Neural cell (in vitro differentiated cells): ENCODE measurements at regions not wholly inside any gene's neighbourhood (a gene's known extent, or its start where the extent isn't known, plus 50 kb on each side); places are given as distances from the start of the nearest gene placed in this dataset.

Source experiments
- H2AFZ ChIP-seq: fragments of 200-600, 300-800 bp; sonication (generic), shearing (Covaris generic); 2 replicates; pipeline ENCODE4 v1.6.0; 2014; ENCODE audit warnings: low read depth, mild to moderate bottlenecking, antibody characterized with exemption, low read length, moderate library complexity
- H3F3A ChIP-seq: fragments of 200-600 bp; shearing (Covaris generic); 2 replicates; pipeline ENCODE4 v1.6.1; 2016; ENCODE audit warnings: mild to moderate bottlenecking, moderate library complexity, mixed read lengths, antibody characterized with exemption, low read length; ENCODE audit not compliant: insufficient read depth, poor library complexity, severe bottlenecking
- H3K27ac ChIP-seq: fragments of 200-600, 300-800 bp; sonication (generic), shearing (Covaris generic); 2 replicates; pipeline ENCODE4 v1.5.1; 2014; ENCODE audit warnings: mild to moderate bottlenecking, low read length, moderate library complexity
- H3K27me3 ChIP-seq: fragments of 300-800, 200-600 bp; sonication (generic), shearing (Covaris generic); 2 replicates; pipeline ENCODE4 v1.6.0; 2014; ENCODE audit warnings: mild to moderate bottlenecking, low read depth, low read length, moderate library complexity; ENCODE audit not compliant: insufficient read depth
- H3K36me3 ChIP-seq: fragments of 300-800, 200-600 bp; sonication (generic), shearing (Covaris generic); 2 replicates; pipeline ENCODE4 v1.5.1; 2014; ENCODE audit warnings: mild to moderate bottlenecking, antibody characterized with exemption, low read length, moderate library complexity; ENCODE audit not compliant: insufficient read depth
- H3K4me2 ChIP-seq: fragments of 300-800, 200-600 bp; sonication (generic), shearing (Covaris generic); 2 replicates; pipeline ENCODE4 v1.6.0; 2014; ENCODE audit warnings: mild to moderate bottlenecking, low read length
- H3K4me3 ChIP-seq: fragments of 300-800, 200-600 bp; sonication (generic), shearing (Covaris generic); 2 replicates; pipeline ENCODE4 v1.5.1; 2014; ENCODE audit warnings: mild to moderate bottlenecking, low read length, moderate library complexity
- H3K79me2 ChIP-seq: fragments of 200-600 bp; shearing (Covaris generic); replicated peaks from 2 replicates; pipeline ENCODE4 v1.6.0; 2014; ENCODE audit warnings: mild to moderate bottlenecking, low read length, moderate library complexity; ENCODE audit not compliant: insufficient read depth
- H3K9ac ChIP-seq: fragments of 300-800, 200-600 bp; sonication (generic), shearing (Covaris generic); 2 replicates; pipeline ENCODE4 v1.6.1; 2016; ENCODE audit warnings: mild to moderate bottlenecking, low read length, mixed read lengths
- H3K9me2 ChIP-seq: fragments of 200-600 bp; shearing (Covaris generic); 2 replicates; pipeline ENCODE4 v1.6.1; 2016; ENCODE audit warnings: mild to moderate bottlenecking, low read length, mixed read lengths; ENCODE audit not compliant: insufficient read depth
- H3K9me3 ChIP-seq: fragments of 200-600, 300-800 bp; sonication (generic), shearing (Covaris generic); 2 replicates; pipeline ENCODE4 v1.6.1; 2016; ENCODE audit warnings: mild to moderate bottlenecking, mixed run types, low read length, moderate library complexity, mixed read lengths
- H4K20me1 ChIP-seq: fragments of 200-600 bp; shearing (Covaris generic); 2 replicates; pipeline ENCODE4 v1.6.1; 2016; ENCODE audit warnings: mild to moderate bottlenecking, mixed run types; ENCODE audit not compliant: insufficient read depth
- CTCF ChIP-seq: fragments of 450-650 bp; IDR thresholded peaks from 2 replicates; pipeline ENCODE4 v1.5.1; 2014; ENCODE audit warnings: antibody characterized with exemption, mild to moderate bottlenecking, moderate library complexity; ENCODE audit not compliant: poor library complexity, severe bottlenecking
- EP300 ChIP-seq: fragments of 450-650 bp; conservative IDR thresholded peaks from 2 replicates; pipeline ENCODE4 v1.6.1; 2014; ENCODE audit warnings: antibody characterized with exemption, mild to moderate bottlenecking, moderate library complexity; ENCODE audit not compliant: poor library complexity, severe bottlenecking
- EZH2 ChIP-seq: fragments of 200-600, 300-800 bp; shearing (Covaris generic), sonication (generic); IDR thresholded peaks from 2 replicates; pipeline ENCODE4 v1.6.1; 2014; ENCODE audit warnings: antibody characterized with exemption, low read length, borderline replicate concordance, mild to moderate bottlenecking; ENCODE audit not compliant: insufficient read depth, poor library complexity, severe bottlenecking
- MXI1 ChIP-seq: fragments of 450-650 bp; conservative IDR thresholded peaks from 2 replicates; pipeline ENCODE4 v1.6.1; 2014; ENCODE audit warnings: antibody characterized with exemption, mild to moderate bottlenecking; ENCODE audit not compliant: poor library complexity, severe bottlenecking
- POLR2AphosphoS5 ChIP-seq: IDR thresholded peaks from 2 replicates; pipeline ENCODE4 v1.6.1; 2012
- RAD21 ChIP-seq: fragments of 450-650 bp; conservative IDR thresholded peaks from 2 replicates; pipeline ENCODE4 v1.6.1; 2014; ENCODE audit warnings: antibody characterized with exemption, mild to moderate bottlenecking, moderate library complexity
- REST ChIP-seq: IDR thresholded peaks from 2 replicates; pipeline ENCODE4 v1.6.1; 2012; ENCODE audit warnings: borderline replicate concordance
- SMC3 ChIP-seq: fragments of 450-650 bp; conservative IDR thresholded peaks from 2 replicates; pipeline ENCODE4 v1.6.1; 2014; ENCODE audit warnings: antibody characterized with exemption, mild to moderate bottlenecking, moderate library complexity; ENCODE audit not compliant: poor library complexity
- TAF1 ChIP-seq: IDR thresholded peaks from 2 replicates; pipeline ENCODE4 v1.6.1; 2012; ENCODE audit warnings: low read depth

GRCh38 chr13:22086597-22087330 is 415.9 kb downstream of the FGF9 start:
- no peaks in the 10 kb centered on the region for H3F3A ChIP-seq
- H3K4me2 ChIP-seq = no peak overlapping the region
- TF ChIP-seq TAF1 = no peak
- no peak for TF ChIP-seq EZH2
- no peak for TF ChIP-seq EP300
- no peak for TF ChIP-seq CTCF
- TF ChIP-seq POLR2AphosphoS5 = no peak
- no peak for TF ChIP-seq SMC3
- no peak overlapping the region for H3K27ac ChIP-seq
- no peaks in the 10 kb centered on the region for H3K36me3 ChIP-seq
- H3K79me2 ChIP-seq = no peaks in the 10 kb centered on the region
- H3K9ac ChIP-seq = no peak overlapping the region
- no peak overlapping the region for H2AFZ ChIP-seq
- H3K27me3 ChIP-seq = no peaks in the 10 kb centered on the region
- no peaks in the 10 kb centered on the region for H4K20me1 ChIP-seq
- H3K9me2 ChIP-seq = no peaks in the 10 kb centered on the region
- H3K9me3 ChIP-seq = no peaks in the 10 kb centered on the region
- no peak overlapping the region for H3K4me3 ChIP-seq

GRCh38 chr13:22090106-22090505 is 419.2 kb downstream of the FGF9 start:
- H2AFZ ChIP-seq = no peak overlapping the region
- no peaks in the 10 kb centered on the region for H3F3A ChIP-seq
- no peak overlapping the region for H3K4me3 ChIP-seq
- H4K20me1 ChIP-seq = no peaks in the 10 kb centered on the region
- H3K9ac ChIP-seq = no peak overlapping the region
- H3K9me2 ChIP-seq = no peaks in the 10 kb centered on the region
- no peaks in the 10 kb centered on the region for H3K9me3 ChIP-seq
- H3K4me2 ChIP-seq = no peak overlapping the region
- H3K36me3 ChIP-seq = no peaks in the 10 kb centered on the region
- H3K27me3 ChIP-seq = no peaks in the 10 kb centered on the region
- H3K79me2 ChIP-seq = no peaks in the 10 kb centered on the region
- TF ChIP-seq MXI1 (no peak), EZH2 (no peak)
- no peak overlapping the region for H3K27ac ChIP-seq

GRCh38 chr13:22091222-22091970 is 420.5 kb downstream of the FGF9 start:
- no peaks in the 10 kb centered on the region for H3K36me3 ChIP-seq
- no peak overlapping the region for H3K4me3 ChIP-seq
- no peaks in the 10 kb centered on the region for H3K27me3 ChIP-seq
- no peaks in the 10 kb centered on the region for H3F3A ChIP-seq
- H3K9me3 ChIP-seq = no peaks in the 10 kb centered on the region
- no peak overlapping the region for H3K4me2 ChIP-seq
- H3K9ac ChIP-seq = no peak overlapping the region
- no peak overlapping the region for H2AFZ ChIP-seq
- H4K20me1 ChIP-seq = no peaks in the 10 kb centered on the region
- TF ChIP-seq RAD21 = no peak
- TF ChIP-seq CTCF = no peak
- no peak for TF ChIP-seq TAF1
- no peak for TF ChIP-seq EZH2
- no peak for TF ChIP-seq REST
- no peak for TF ChIP-seq SMC3
- TF ChIP-seq MXI1 = no peak
- no peak for TF ChIP-seq POLR2AphosphoS5
- TF ChIP-seq EP300 = no peak
- H3K79me2 ChIP-seq = no peaks in the 10 kb centered on the region
- no peak overlapping the region for H3K27ac ChIP-seq
- H3K9me2 ChIP-seq = no peaks in the 10 kb centered on the region
